Fibroblast of pulmonary artery (primary cell): ENCODE measurements at regions not wholly inside any gene's neighbourhood (a gene's known extent, or its start where the extent isn't known, plus 50 kb on each side); places are given as distances from the start of the nearest gene placed in this dataset.

Experiments used
- DNase-seq: peaks from one replicate; pipeline ENCODE4 v3.0.0-alpha.2; 2010; ENCODE audit warnings: low read depth
- H3K4me3 ChIP-seq: replicated peaks from 2 replicates; pipeline ENCODE4 v1.5.1; 2011; ENCODE audit warnings: low read depth, mild to moderate bottlenecking, control low read depth, low read length, moderate library complexity
- TF ChIP-seq, protein P1 (sequence below): IDR thresholded peaks from 2 replicates; pipeline ENCODE4 v1.5.1; 2011; ENCODE audit warnings: mild to moderate bottlenecking, control low read depth, low read length, inconsistent platforms; ENCODE audit errors: missing control alignments

GRCh38 chr20:6311097-6311496, 188.3 kb upstream of the FERMT1 start:
- DNase-seq, result no peak
- TF ChIP-seq, protein P1, sequence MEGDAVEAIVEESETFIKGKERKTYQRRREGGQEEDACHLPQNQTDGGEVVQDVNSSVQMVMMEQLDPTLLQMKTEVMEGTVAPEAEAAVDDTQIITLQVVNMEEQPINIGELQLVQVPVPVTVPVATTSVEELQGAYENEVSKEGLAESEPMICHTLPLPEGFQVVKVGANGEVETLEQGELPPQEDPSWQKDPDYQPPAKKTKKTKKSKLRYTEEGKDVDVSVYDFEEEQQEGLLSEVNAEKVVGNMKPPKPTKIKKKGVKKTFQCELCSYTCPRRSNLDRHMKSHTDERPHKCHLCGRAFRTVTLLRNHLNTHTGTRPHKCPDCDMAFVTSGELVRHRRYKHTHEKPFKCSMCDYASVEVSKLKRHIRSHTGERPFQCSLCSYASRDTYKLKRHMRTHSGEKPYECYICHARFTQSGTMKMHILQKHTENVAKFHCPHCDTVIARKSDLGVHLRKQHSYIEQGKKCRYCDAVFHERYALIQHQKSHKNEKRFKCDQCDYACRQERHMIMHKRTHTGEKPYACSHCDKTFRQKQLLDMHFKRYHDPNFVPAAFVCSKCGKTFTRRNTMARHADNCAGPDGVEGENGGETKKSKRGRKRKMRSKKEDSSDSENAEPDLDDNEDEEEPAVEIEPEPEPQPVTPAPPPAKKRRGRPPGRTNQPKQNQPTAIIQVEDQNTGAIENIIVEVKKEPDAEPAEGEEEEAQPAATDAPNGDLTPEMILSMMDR, result no peak
- no peak overlapping the region for H3K4me3 ChIP-seq

- H3K4me3 ChIP-seq, result no peak overlapping the region
- TF ChIP-seq, protein P1, result no peak
- DNase-seq, result no peak
Measured at GRCh38 chr20:6305536-6305935, 182.7 kb upstream of the FERMT1 start.

DNA sequence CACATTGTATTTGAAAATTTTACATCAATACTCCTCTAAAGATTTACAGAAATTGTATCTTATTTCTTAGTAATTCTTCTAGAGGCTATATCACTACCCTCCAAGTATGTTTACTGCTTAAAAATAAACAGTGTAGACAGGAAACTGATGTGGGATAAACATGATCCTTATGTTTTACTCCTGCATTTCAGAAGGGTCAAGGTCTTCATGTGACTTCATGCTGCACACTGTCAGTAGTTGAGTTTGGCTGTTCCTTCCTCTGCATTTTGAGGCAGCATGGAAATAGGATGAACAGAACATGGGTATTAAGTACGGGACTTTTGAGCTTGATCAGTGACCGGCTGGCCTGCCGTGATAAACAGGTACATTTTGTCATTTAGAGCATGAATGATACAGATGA, 179.2 kb upstream of the FERMT1 start:
- no peak for DNase-seq
- H3K4me3 ChIP-seq, result no peak overlapping the region
- TF ChIP-seq, protein P1, result no peak

GRCh38 chr20:6299456-6299855, 176.6 kb upstream of the FERMT1 start:
- H3K4me3 ChIP-seq, result no peak overlapping the region
- TF ChIP-seq, protein P1, result no peak
- no peak for DNase-seq

- TF ChIP-seq, protein P1, result no peak
- no peak overlapping the region for H3K4me3 ChIP-seq
- DNase-seq, result no peak
Measured at GRCh38 chr20:6298049-6298448, 175.2 kb upstream of the FERMT1 start.

- no peak overlapping the region for H3K4me3 ChIP-seq
- TF ChIP-seq, protein P1, result no peak
- no peak for DNase-seq
Measured at GRCh38 chr20:6295867-6296256, 173.0 kb upstream of the FERMT1 start.

DNA sequence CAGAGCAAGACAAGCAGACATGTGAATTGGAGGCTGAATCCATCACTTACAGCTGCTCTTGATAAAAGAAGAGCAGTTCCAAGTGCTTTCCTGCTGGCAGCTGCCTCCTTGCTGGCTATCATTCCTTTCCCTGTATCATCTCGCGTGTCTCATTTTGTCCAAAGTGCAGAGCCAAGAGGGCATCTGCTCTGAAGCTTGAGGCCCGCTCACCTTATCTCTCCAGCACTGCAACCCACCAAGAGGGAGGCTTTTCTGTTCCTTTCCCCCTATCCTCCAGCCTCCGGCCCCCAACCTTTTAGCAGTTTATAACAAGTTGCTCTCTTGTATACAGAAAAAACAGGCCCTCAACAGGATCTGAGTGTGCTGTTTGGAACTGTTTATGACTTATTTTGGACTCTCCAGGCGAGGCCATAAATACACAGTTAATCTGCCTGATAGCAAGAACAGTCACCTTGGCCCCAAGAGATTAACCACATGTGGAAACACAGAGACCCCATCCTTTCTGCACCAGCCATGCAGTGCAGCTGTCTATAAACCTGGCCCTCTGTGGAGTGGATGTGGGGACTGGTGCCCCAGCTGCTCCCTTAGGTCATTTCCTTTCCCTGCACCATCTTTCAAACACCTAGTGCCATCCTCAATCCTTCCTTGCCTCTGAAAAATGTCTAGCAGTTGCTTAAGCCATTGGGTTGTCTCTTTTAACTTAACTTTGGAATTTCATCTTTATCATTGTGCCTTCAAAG, 172.5 kb upstream of the FERMT1 start:
- no peak for DNase-seq
- TF ChIP-seq, protein P1, result no peak
- H3K4me3 ChIP-seq, result no peak overlapping the region
